Natural killer cell (primary cell): ENCODE measurements at regions not wholly inside any gene's neighbourhood (a gene's known extent, or its start where the extent isn't known, plus 50 kb on each side); places are given as distances from the start of the nearest gene placed in this dataset.

ENCODE experiments used
- ATAC-seq, 3 donors: fragments of 150-1000 bp in 2 of 3; fragments of 200-7000 bp in 1 of 3; cut with Tn5 transposase; 1 replicate in 1 of 3; 2 replicates in 2 of 3; pipeline ENCODE4 v1.10.0; 2021; ENCODE audit warnings: mild to moderate bottlenecking in 2 of 3, moderate library complexity in 2 of 3
- DNase-seq, 2 donors: peaks; one replicate each; pipeline versions ENCODE4 v3.0.0 to v3.0.0-alpha.2; 2013 to 2021; ENCODE audit warnings: mixed read lengths in 1 of 2
- H3K27ac ChIP-seq: one replicate; pipeline ENCODE4 v1.5.1; 2013; ENCODE audit warnings: mild to moderate bottlenecking, low read length
- H3K27me3 ChIP-seq: one replicate; pipeline ENCODE4 v1.6.1; 2013; ENCODE audit warnings: low read length; ENCODE audit not compliant: control insufficient read depth, insufficient read depth
- H3K36me3 ChIP-seq: one replicate; pipeline ENCODE4 v1.6.1; 2013; ENCODE audit warnings: low read length; ENCODE audit not compliant: control insufficient read depth, insufficient read depth
- H3K4me1 ChIP-seq: one replicate; pipeline ENCODE4 v1.6.1; 2013; ENCODE audit warnings: low read length; ENCODE audit not compliant: control insufficient read depth, insufficient read depth
- H3K4me3 ChIP-seq: one replicate; pipeline ENCODE4 v1.5.1; 2013; ENCODE audit warnings: low read length
- H3K9me3 ChIP-seq: one replicate; pipeline ENCODE4 v1.6.1; 2013; ENCODE audit warnings: low read length; ENCODE audit not compliant: control insufficient read depth, insufficient read depth
- H3K27ac Mint-ChIP-seq, 2 donors: one replicate each; pipeline ENCODE4 v1.8.0; 2022; ENCODE audit warnings: mild to moderate bottlenecking in 2 of 2, mixed read lengths in 2 of 2, moderate library complexity in 1 of 2
- H3K27me3 Mint-ChIP-seq, 2 donors: one replicate each; pipeline ENCODE4 v1.8.0; 2022; ENCODE audit warnings: low read depth in 2 of 2, mixed read lengths in 2 of 2
- H3K36me3 Mint-ChIP-seq: one replicate; pipeline ENCODE4 v1.8.0; 2022; ENCODE audit warnings: mixed read lengths
- H3K4me1 Mint-ChIP-seq, 2 donors: one replicate each; pipeline ENCODE4 v1.8.0; 2022; ENCODE audit warnings: mixed read lengths in 2 of 2
- H3K4me3 Mint-ChIP-seq: one replicate; pipeline ENCODE4 v1.8.0; 2022; ENCODE audit warnings: mild to moderate bottlenecking, moderate library complexity, mixed read lengths
- H3K9me3 Mint-ChIP-seq, 2 donors: one replicate each; pipeline ENCODE4 v1.8.0; 2022; ENCODE audit warnings: mixed read lengths in 2 of 2
- CTCF ChIP-seq: fragments of 200-600 bp; IDR thresholded peaks from one replicate; pipeline ENCODE4 v1.8.0; 2022; ENCODE audit warnings: antibody characterized with exemption
- WGBS: methylation state at CpG from one replicate; pipeline ENCODE4 v1.1.7; 2013; ENCODE audit warnings: missing lambda C conversion rate; ENCODE audit not compliant: insufficient coverage; 5-methylcytosine and 5-hydroxymethylcytosine counted together
- intact Hi-C: fragments of 100-400 bp; cut with micrococcal nuclease; formaldehyde crosslinking; loops from one replicate; pipeline ENCODE4 v1.14.2; 2022

GRCh38 chr5:178787889-178788288 is 57.4 kb upstream of the ZNF354A start:
- no peak for TF ChIP-seq CTCF
- Mint-ChIP-seq H3K36me3 (no peaks in the 10 kb centered on the region), H3K9me3 (no peaks in the 10 kb centered on the region), H3K27me3 (peaks cover 0 to 3% of the 10 kb centered on the region in 2 donors), H3K4me3 (no peak overlapping the region), H3K4me1 (no peaks in the 10 kb centered on the region), H3K27ac (no peak overlapping the region)
- ATAC-seq (no peak), DNase-seq (no peak)
- intact Hi-C loops, result no loop called here
- no peaks in the 10 kb centered on the region for H3K4me1 ChIP-seq
- H3K4me3 ChIP-seq, result no peak overlapping the region
- H3K9me3 ChIP-seq, result no peaks in the 10 kb centered on the region
- H3K36me3 ChIP-seq, result no peaks in the 10 kb centered on the region
- no peaks in the 10 kb centered on the region for H3K27me3 ChIP-seq
- 88% methylated on average over 9 of the region's 9 CpGs for WGBS
- no peak overlapping the region for H3K27ac ChIP-seq

GRCh38 chr5:178786859-178787499 is 56.5 kb upstream of the ZNF354A start:
- Mint-ChIP-seq H3K27me3 (peaks cover 0 to 3% of the 10 kb centered on the region in 2 donors), H3K4me3 (no peak overlapping the region), H3K9me3 (no peaks in the 10 kb centered on the region), H3K4me1 (no peaks in the 10 kb centered on the region), H3K27ac (no peak overlapping the region), H3K36me3 (no peaks in the 10 kb centered on the region)
- TF ChIP-seq CTCF, result no peak
- Histone ChIP-seq H3K9me3 (no peaks in the 10 kb centered on the region), H3K27ac (no peak overlapping the region), H3K27me3 (no peaks in the 10 kb centered on the region), H3K36me3 (no peaks in the 10 kb centered on the region), H3K4me3 (no peak overlapping the region), H3K4me1 (no peaks in the 10 kb centered on the region)
- DNase-seq, result no peak
- no peak for ATAC-seq
- 79% methylated on average over 9 of the region's 9 CpGs for WGBS
- intact Hi-C loops, result no loop called here

- ATAC-seq (no peak), DNase-seq (no peak)
- H3K9me3 ChIP-seq, result no peaks in the 10 kb centered on the region
- no peaks in the 10 kb centered on the region for H3K4me1 Mint-ChIP-seq
- no peak overlapping the region for H3K4me3 ChIP-seq
- no peaks in the 10 kb centered on the region for H3K36me3 ChIP-seq
- no peak overlapping the region for H3K4me3 Mint-ChIP-seq
- no peaks in the 10 kb centered on the region for H3K4me1 ChIP-seq
- H3K27ac ChIP-seq, result no peak overlapping the region
- H3K27me3 ChIP-seq, result no peaks in the 10 kb centered on the region
- peaks cover 0 to 4% of the 10 kb centered on the region in 2 donors for H3K27me3 Mint-ChIP-seq
- no peak overlapping the region for H3K27ac Mint-ChIP-seq
- 90% methylated on average over 13 of the region's 13 CpGs for WGBS
- no peaks in the 10 kb centered on the region for H3K9me3 Mint-ChIP-seq
- no peak for TF ChIP-seq CTCF
- no peaks in the 10 kb centered on the region for H3K36me3 Mint-ChIP-seq
- intact Hi-C loops, result no loop called here
These were observed 56.0 kb upstream of the ZNF354A start for GRCh38 chr5:178786417-178786816.

- Mint-ChIP-seq H3K27ac (no peak overlapping the region), H3K4me3 (no peak overlapping the region), H3K4me1 (no peaks in the 10 kb centered on the region), H3K27me3 (peaks cover 0 to 8% of the 10 kb centered on the region in 2 donors), H3K9me3 (no peaks in the 10 kb centered on the region), H3K36me3 (no peaks in the 10 kb centered on the region)
- 80% methylated on average over 6 of the region's 6 CpGs for WGBS
- no peak overlapping the region for H3K27ac ChIP-seq
- no peak for ATAC-seq
- H3K9me3 ChIP-seq, result no peaks in the 10 kb centered on the region
- no peak overlapping the region for H3K4me3 ChIP-seq
- intact Hi-C loops, result no loop called here
- no peak for DNase-seq
- no peaks in the 10 kb centered on the region for H3K36me3 ChIP-seq
- H3K4me1 ChIP-seq, result no peaks in the 10 kb centered on the region
- TF ChIP-seq CTCF, result no peak
- no peaks in the 10 kb centered on the region for H3K27me3 ChIP-seq
These were observed 55.5 kb upstream of the ZNF354A start for GRCh38 chr5:178785999-178786398.
